ENCODE measurements at regions not wholly inside any gene's neighbourhood (a gene's known extent, or its start where the extent isn't known, plus 50 kb on each side); places are given as distances from the start of the nearest gene placed in this dataset.

GRCh38 chr7:22895140-22895827 lies 72.6 kb upstream of the TOMM7 start:
- ATAC-seq (no peak), DNase-seq (ENCODE audit: low spot score) (no peak)
- H3K4me3 Mint-ChIP-seq = no peak overlapping the region

More at GRCh38 chr7:22895140-22895827, 72.6 kb upstream of the TOMM7 start:
- Mint-ChIP-seq H3K9me3 (no peaks in the 10 kb centered on the region; the same call in 1 of the 2 replicates), H3K27me3 (ENCODE audit: low read depth) (no peaks in the 10 kb centered on the region), H3K4me1 (peaks cover 19% of the 10 kb centered on the region), H3K27ac (no peak overlapping the region), H3K36me3 (no peaks in the 10 kb centered on the region)
- TF ChIP-seq E2F5 (CRISPR knock-in tag; IDR thresholded peaks at IDR 0.05) (no peak), ZBTB21 (CRISPR knock-in tag; IDR thresholded peaks at IDR 0.05; ENCODE audit: borderline replicate concordance) (no peak), PREB (CRISPR knock-in tag; IDR thresholded peaks at IDR 0.05; ENCODE audit: borderline replicate concordance) (no peak), ETV6 (CRISPR knock-in tag; IDR thresholded peaks at IDR 0.05) (no peak), HMGXB4 (CRISPR knock-in tag; IDR thresholded peaks at IDR 0.05) (no peak), ZNF423 (CRISPR knock-in tag; IDR thresholded peaks at IDR 0.05) (no peak), PRDM15 (CRISPR knock-in tag; IDR thresholded peaks at IDR 0.05) (no peak), ZNF425 (CRISPR knock-in tag; conservative IDR thresholded peaks at IDR 0.05) (no peak), MAX (CRISPR knock-in tag; IDR thresholded peaks at IDR 0.05) (no peak), AFF4 (CRISPR knock-in tag; IDR thresholded peaks at IDR 0.05; ENCODE audit: borderline replicate concordance) (no peak), ZNF416 (CRISPR knock-in tag; IDR thresholded peaks at IDR 0.05) (no peak), ZNF232 (CRISPR knock-in tag; IDR thresholded peaks at IDR 0.05) (no peak), ERG (CRISPR knock-in tag; IDR thresholded peaks at IDR 0.05) (no peak)
- TF ChIP-seq, protein P1, sequence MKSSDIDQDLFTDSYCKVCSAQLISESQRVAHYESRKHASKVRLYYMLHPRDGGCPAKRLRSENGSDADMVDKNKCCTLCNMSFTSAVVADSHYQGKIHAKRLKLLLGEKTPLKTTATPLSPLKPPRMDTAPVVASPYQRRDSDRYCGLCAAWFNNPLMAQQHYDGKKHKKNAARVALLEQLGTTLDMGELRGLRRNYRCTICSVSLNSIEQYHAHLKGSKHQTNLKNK (CRISPR knock-in tag; IDR thresholded peaks at IDR 0.05) = no peak
- TF ChIP-seq, protein P2, sequence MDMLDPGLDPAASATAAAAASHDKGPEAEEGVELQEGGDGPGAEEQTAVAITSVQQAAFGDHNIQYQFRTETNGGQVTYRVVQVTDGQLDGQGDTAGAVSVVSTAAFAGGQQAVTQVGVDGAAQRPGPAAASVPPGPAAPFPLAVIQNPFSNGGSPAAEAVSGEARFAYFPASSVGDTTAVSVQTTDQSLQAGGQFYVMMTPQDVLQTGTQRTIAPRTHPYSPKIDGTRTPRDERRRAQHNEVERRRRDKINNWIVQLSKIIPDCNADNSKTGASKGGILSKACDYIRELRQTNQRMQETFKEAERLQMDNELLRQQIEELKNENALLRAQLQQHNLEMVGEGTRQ (CRISPR knock-in tag; IDR thresholded peaks at IDR 0.05) = no peak
- TF ChIP-seq, protein P3, sequence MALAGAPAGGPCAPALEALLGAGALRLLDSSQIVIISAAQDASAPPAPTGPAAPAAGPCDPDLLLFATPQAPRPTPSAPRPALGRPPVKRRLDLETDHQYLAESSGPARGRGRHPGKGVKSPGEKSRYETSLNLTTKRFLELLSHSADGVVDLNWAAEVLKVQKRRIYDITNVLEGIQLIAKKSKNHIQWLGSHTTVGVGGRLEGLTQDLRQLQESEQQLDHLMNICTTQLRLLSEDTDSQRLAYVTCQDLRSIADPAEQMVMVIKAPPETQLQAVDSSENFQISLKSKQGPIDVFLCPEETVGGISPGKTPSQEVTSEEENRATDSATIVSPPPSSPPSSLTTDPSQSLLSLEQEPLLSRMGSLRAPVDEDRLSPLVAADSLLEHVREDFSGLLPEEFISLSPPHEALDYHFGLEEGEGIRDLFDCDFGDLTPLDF (CRISPR knock-in tag; IDR thresholded peaks at IDR 0.05) = no peak
- ChIA-PET CTCF (no interaction called here), POLR2A (no interaction called here)
